SIG-M5 treated with dmso at 0.1 percent for 504 hours (cell line): ENCODE measurements at regions not wholly inside any gene's neighbourhood (a gene's known extent, or its start where the extent isn't known, plus 50 kb on each side); places are given as distances from the start of the nearest gene placed in this dataset.
"Not testable (repeated sequence)": the region's sequence is repeated elsewhere in the genome, so short reads cannot be mapped to it uniquely, and the experiment has no call there.

Source experiments
- DNase-seq: peaks from one replicate; lab custom pipeline; 2025; ENCODE audit not compliant: unreplicated experiment; lab: John Stamatoyannopoulos, UW

- not testable (repeated sequence) for DNase-seq
Measured at GRCh38 chr11:25488176-25488575, 843.8 kb upstream of the ANO3 start.

- not testable (repeated sequence) for DNase-seq
Measured at GRCh38 chr11:25501426-25501825, 830.5 kb upstream of the ANO3 start.

GRCh38 chr11:25515576-25515975 lies 816.4 kb upstream of the ANO3 start:
- DNase-seq = no peak

GRCh38 chr11:25520459-25520858 lies 811.5 kb upstream of the ANO3 start:
- DNase-seq = no peak

- DNase-seq = no peak
Measured at GRCh38 chr11:25527841-25528240, 804.1 kb upstream of the ANO3 start.

GRCh38 chr11:25529572-25529971 lies 802.4 kb upstream of the ANO3 start:
- no peak for DNase-seq

- DNase-seq = no peak
Measured at GRCh38 chr11:25535467-25536272, 796.3 kb upstream of the ANO3 start.

- no peak for DNase-seq
Measured at GRCh38 chr11:25536289-25536688, 795.6 kb upstream of the ANO3 start.

GRCh38 chr11:25537393-25537792 lies 794.5 kb upstream of the ANO3 start:
- no peak for DNase-seq

GRCh38 chr11:25547292-25547691 lies 784.6 kb upstream of the ANO3 start:
- DNase-seq = no peak

GRCh38 chr11:25562417-25562816 lies 769.5 kb upstream of the ANO3 start:
- no peak for DNase-seq

GRCh38 chr11:25565846-25566245 lies 766.1 kb upstream of the ANO3 start:
- DNase-seq = no peak

GRCh38 chr11:25566298-25567200 lies 765.4 kb upstream of the ANO3 start:
- DNase-seq = no peak

- no peak for DNase-seq
Measured at GRCh38 chr11:25576320-25576719, 755.6 kb upstream of the ANO3 start.

GRCh38 chr11:25579554-25579953 lies 752.4 kb upstream of the ANO3 start:
- not testable (repeated sequence) for DNase-seq

GRCh38 chr11:25583596-25583995 lies 748.3 kb upstream of the ANO3 start:
- DNase-seq = no peak

GRCh38 chr11:25587496-25587895 lies 744.4 kb upstream of the ANO3 start:
- no peak for DNase-seq

GRCh38 chr11:25593221-25593620 lies 738.7 kb upstream of the ANO3 start:
- no peak for DNase-seq

- DNase-seq = no peak
Measured at GRCh38 chr11:25596701-25597100, 735.2 kb upstream of the ANO3 start.

- DNase-seq = no peak
Measured at GRCh38 chr11:25597696-25598095, 734.2 kb upstream of the ANO3 start.

GRCh38 chr11:25602149-25602548 lies 729.8 kb upstream of the ANO3 start:
- DNase-seq = no peak

GRCh38 chr11:25602959-25603358 lies 729.0 kb upstream of the ANO3 start:
- no peak for DNase-seq
